Gastroesophageal sphincter (tissue), 3 donors: ENCODE measurements at regions not wholly inside any gene's neighbourhood (a gene's known extent, or its start where the extent isn't known, plus 50 kb on each side); places are given as distances from the start of the nearest gene placed in this dataset.

Experiments used
- EP300 ChIP-seq: sonication (generic); formaldehyde crosslinking; IDR thresholded peaks from one replicate; pipeline ENCODE4 v1.6.1; 2017; ENCODE audit warnings: antibody characterized with exemption, mild to moderate bottlenecking
- POLR2A ChIP-seq, 2 donors: fragments of 450-650 bp; IDR thresholded peaks; one replicate each; pipeline ENCODE4 v1.6.1; 2017; ENCODE audit warnings: antibody characterized with exemption in 2 of 2, mild to moderate bottlenecking in 2 of 2, moderate library complexity in 1 of 2
- POLR2AphosphoS5 ChIP-seq: sonication (generic); formaldehyde crosslinking; IDR thresholded peaks from one replicate; pipeline ENCODE4 v1.6.1; 2017; ENCODE audit warnings: antibody characterized with exemption
- TF ChIP-seq, protein P1 (sequence below), 4 experiments: fragments of 200-600 bp in 2 of 4; fragments of 450-650 bp in 2 of 4; sonication (generic) in 1 of 4; IDR thresholded peaks; one replicate each; pipeline ENCODE4 v1.5.1; 2017 to 2019; ENCODE audit warnings: antibody characterized with exemption in 4 of 4, mild to moderate bottlenecking in 2 of 4, moderate library complexity in 2 of 4

DNA sequence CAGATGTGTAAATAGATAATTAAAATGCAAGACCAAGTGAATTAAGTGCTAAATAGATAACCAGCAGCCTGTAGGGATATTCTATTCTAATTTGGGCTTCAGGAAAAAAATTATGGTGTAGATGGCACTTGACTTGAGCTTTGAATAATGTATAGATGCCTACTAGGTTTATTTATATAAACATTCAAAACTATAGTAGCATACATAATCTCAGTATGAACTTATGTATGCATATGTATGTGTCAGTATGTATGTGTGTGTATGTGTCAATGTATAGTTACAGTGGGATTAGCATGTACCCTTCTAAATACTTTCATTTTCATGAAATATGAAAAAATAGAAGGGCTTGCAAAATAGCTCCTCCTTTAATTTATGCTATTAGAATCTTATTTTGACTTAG is 207.3 kb upstream of the PPP1R3A start:
- TF ChIP-seq, protein P1, sequence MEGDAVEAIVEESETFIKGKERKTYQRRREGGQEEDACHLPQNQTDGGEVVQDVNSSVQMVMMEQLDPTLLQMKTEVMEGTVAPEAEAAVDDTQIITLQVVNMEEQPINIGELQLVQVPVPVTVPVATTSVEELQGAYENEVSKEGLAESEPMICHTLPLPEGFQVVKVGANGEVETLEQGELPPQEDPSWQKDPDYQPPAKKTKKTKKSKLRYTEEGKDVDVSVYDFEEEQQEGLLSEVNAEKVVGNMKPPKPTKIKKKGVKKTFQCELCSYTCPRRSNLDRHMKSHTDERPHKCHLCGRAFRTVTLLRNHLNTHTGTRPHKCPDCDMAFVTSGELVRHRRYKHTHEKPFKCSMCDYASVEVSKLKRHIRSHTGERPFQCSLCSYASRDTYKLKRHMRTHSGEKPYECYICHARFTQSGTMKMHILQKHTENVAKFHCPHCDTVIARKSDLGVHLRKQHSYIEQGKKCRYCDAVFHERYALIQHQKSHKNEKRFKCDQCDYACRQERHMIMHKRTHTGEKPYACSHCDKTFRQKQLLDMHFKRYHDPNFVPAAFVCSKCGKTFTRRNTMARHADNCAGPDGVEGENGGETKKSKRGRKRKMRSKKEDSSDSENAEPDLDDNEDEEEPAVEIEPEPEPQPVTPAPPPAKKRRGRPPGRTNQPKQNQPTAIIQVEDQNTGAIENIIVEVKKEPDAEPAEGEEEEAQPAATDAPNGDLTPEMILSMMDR (IDR thresholded peaks at IDR 0.05), result no peak
- TF ChIP-seq POLR2AphosphoS5 (no peak), POLR2A (IDR thresholded peaks at IDR 0.05) (no peak), EP300 (no peak)
